Right lobe of liver (tissue), 6 donors: ENCODE measurements at regions not wholly inside any gene's neighbourhood (a gene's known extent, or its start where the extent isn't known, plus 50 kb on each side); places are given as distances from the start of the nearest gene placed in this dataset.
"Not testable (repeated sequence)": the region's sequence is repeated elsewhere in the genome, so short reads cannot be mapped to it uniquely, and the experiment has no call there.

Experiments
- ATAC-seq, 4 donors: fragments of 200-7000 bp; cut with Tn5 transposase; one replicate each; pipeline ENCODE4 v1.9.1; 2020; ENCODE audit warnings: mild to moderate bottlenecking in 4 of 4, moderate library complexity in 4 of 4
- DNase-seq, 3 donors: peaks; one replicate each; pipeline ENCODE4 v3.0.0-alpha.2; 2020
- H3K27ac ChIP-seq, 3 donors: fragments of 200-600 bp; one replicate each; pipeline ENCODE4 v1.8.0; 2022
- H3K27me3 ChIP-seq, 2 donors: fragments of 200-600 bp; one replicate each; pipeline ENCODE4 v1.8.0; 2022
- H3K36me3 ChIP-seq, 4 donors: fragments of 200-600 bp; sonication (generic) in 1 of 4; one replicate each; pipeline versions ENCODE4 v1.5.1 to v1.8.0; 2017 to 2022; ENCODE audit warnings: control low read depth in 1 of 4
- H3K4me1 ChIP-seq, 4 donors: fragments of 200-600 bp; sonication (generic) in 1 of 4; one replicate each; pipeline versions ENCODE4 v1.5.1 to v1.8.0; 2017 to 2022; ENCODE audit warnings: control low read depth in 1 of 4
- H3K4me3 ChIP-seq, 3 donors: fragments of 200-600 bp; one replicate each; pipeline ENCODE4 v1.8.0; 2022
- H3K9me3 ChIP-seq, 4 donors: fragments of 200-600 bp; sonication (generic) in 1 of 4; one replicate each; pipeline versions ENCODE4 v1.5.1 to v1.8.0; 2017 to 2022; ENCODE audit warnings: control low read depth in 1 of 4
- POLR2A ChIP-seq: fragments of 450-650 bp; IDR thresholded peaks from one replicate; pipeline ENCODE4 v1.6.1; 2017; ENCODE audit warnings: antibody characterized with exemption, mild to moderate bottlenecking
- WGBS: methylation state at CpG from one replicate; pipeline ENCODE4 v1.1.6; 2018; ENCODE audit warnings: low coverage, low lambda C conversion rate; ENCODE audit not compliant: insufficient coverage; ENCODE audit errors: missing lambda C conversion rate; 5-methylcytosine and 5-hydroxymethylcytosine counted together
- intact Hi-C, 2 donors: fragments of 100-400 bp; cut with DNase I; formaldehyde crosslinking; loops; one replicate each; pipeline versions ENCODE4 v1.11.2 to v1.14.1; 2022
- TF ChIP-seq, protein P1 (sequence below), 4 donors: fragments of 200-600 bp in 3 of 4; fragments of 450-650 bp in 1 of 4; IDR thresholded peaks; one replicate each; pipeline versions ENCODE4 v1.5.1 to v1.8.0; 2016 to 2022; ENCODE audit warnings: antibody characterized with exemption in 4 of 4, mild to moderate bottlenecking in 2 of 4
- donor health status: DM: no; HTN: yes; CAD: no.
- donor health status: DM: no; HTN: no; CAD: no.
- donor health status: DM: no; HTN: no; CAD: no.
- donor health status: DM: no; HTN: yes; CAD: no.
- donor health status: DM: no; HTN: yes; CAD: no.

DNA sequence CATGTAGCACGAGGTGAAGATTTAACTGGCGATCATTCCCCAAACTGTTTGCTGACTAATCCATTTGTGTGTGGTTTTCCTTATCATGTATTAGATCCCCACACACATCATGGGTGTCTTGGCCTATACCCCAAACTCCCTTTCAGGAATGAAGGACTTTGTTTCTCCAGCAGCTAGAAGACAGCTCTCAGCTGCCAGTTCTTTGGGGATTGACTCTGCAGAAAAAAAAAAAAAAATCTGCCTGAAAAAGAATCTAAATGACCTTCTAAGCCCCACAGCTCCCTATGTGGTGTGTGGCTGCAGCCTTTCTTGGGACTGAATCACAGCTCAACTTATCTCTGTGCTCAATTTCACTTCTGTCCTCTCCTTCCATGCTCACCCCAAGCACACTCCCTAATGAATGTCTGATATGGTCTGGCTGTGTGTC is 256.3 kb upstream of the DUSP10 start:
- intact Hi-C loops, result no loop called here
- no peaks in the 10 kb centered on the region for H3K27me3 ChIP-seq
- H3K9me3 ChIP-seq, result no peaks in the 10 kb centered on the region
- TF ChIP-seq, protein P1, sequence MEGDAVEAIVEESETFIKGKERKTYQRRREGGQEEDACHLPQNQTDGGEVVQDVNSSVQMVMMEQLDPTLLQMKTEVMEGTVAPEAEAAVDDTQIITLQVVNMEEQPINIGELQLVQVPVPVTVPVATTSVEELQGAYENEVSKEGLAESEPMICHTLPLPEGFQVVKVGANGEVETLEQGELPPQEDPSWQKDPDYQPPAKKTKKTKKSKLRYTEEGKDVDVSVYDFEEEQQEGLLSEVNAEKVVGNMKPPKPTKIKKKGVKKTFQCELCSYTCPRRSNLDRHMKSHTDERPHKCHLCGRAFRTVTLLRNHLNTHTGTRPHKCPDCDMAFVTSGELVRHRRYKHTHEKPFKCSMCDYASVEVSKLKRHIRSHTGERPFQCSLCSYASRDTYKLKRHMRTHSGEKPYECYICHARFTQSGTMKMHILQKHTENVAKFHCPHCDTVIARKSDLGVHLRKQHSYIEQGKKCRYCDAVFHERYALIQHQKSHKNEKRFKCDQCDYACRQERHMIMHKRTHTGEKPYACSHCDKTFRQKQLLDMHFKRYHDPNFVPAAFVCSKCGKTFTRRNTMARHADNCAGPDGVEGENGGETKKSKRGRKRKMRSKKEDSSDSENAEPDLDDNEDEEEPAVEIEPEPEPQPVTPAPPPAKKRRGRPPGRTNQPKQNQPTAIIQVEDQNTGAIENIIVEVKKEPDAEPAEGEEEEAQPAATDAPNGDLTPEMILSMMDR (IDR thresholded peaks at IDR 0.05), result no peak
- no peak for TF ChIP-seq POLR2A
- ATAC-seq (no peak), DNase-seq (no peak)
- H3K36me3 ChIP-seq, result no peaks in the 10 kb centered on the region
- 50% methylated on average over 2 of the region's 2 CpGs for WGBS
- no peaks in the 10 kb centered on the region for H3K4me1 ChIP-seq
- no peak overlapping the region for H3K27ac ChIP-seq
- H3K4me3 ChIP-seq, result no peak overlapping the region

DNA sequence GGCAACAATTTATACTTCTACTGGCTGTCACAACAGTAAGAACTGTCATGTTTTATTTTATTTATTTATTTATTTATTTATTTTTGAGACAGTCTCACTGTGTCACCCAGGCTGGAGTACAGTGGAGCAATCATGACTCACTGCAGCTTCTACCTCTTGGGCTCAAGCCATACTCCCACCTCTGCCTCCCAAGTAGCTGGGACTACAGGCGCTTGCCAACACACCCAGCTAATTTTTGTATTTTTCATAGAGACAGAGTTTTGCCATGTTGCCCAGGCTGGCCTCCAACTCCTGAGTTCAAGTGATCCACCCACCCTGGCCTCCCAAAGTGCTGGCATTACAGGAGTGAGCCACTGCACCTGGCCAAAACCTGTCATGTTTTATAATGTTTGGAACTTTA is 255.1 kb upstream of the DUSP10 start:
- H3K4me3 ChIP-seq, DNase-seq, H3K4me1 ChIP-seq, H3K36me3 ChIP-seq, H3K27ac ChIP-seq, intact Hi-C loops, H3K27me3 ChIP-seq, H3K9me3 ChIP-seq: not testable (repeated sequence)
- peak in 1 of 4 donors; percentile 81 for ATAC-seq
- 100% methylated on average over 1 of the region's 1 CpG for WGBS

DNA sequence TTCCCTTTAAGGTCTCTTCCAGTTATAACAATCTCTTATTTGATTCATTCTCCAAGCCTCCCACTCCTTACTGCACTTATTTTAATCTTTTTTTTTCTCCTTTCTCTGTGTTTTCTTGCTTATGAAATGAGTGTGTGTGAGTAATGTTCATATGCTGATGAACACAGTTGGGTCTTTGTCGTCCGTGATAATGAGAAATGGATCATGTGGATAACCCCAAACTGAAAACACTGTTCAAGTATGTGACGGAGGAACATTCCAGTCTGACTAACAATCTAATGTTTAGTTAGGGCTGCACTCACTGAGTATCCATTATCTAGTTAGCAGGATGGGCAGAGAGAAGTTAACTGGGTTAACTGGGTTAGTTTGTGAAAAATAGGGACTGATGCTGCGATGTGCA is 253.1 kb upstream of the DUSP10 start:
- Histone ChIP-seq H3K4me1 (no peaks in the 10 kb centered on the region), H3K36me3 (no peaks in the 10 kb centered on the region), H3K27me3 (no peaks in the 10 kb centered on the region), H3K4me3 (no peak overlapping the region), H3K9me3 (no peaks in the 10 kb centered on the region), H3K27ac (no peak overlapping the region)
- ATAC-seq, result no peak
- TF ChIP-seq, protein P1 (IDR thresholded peaks at IDR 0.05), result no peak
- TF ChIP-seq POLR2A, result no peak
- no peak for DNase-seq
- intact Hi-C loops, result no loop called here
- WGBS, result 60% methylated on average over 4 of the region's 4 CpGs

DNA sequence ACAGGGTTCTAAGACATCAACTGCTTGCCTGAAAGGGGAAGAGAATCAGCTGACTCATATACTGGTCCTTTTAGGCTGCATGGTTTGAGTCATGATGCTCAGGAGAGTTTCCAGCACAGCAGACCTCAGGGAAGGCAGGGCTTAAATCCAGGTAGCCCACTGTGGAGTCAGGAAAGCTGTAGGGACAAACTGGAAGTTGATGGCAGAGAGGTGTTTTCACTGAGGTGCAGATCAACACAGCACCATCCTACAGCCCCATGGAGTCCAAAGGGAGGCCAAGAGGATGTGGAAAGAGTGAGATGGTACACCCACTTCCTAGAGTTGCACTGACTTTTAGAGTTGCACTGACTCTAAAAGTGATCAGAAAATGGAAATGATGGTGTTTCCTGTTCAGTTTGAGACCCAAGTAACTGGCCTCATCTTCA is 252.4 kb upstream of the DUSP10 start:
- intact Hi-C loops, result no loop called here
- TF ChIP-seq, protein P1 (IDR thresholded peaks at IDR 0.05), result no peak
- no peak for TF ChIP-seq POLR2A
- no peak for ATAC-seq

DNA sequence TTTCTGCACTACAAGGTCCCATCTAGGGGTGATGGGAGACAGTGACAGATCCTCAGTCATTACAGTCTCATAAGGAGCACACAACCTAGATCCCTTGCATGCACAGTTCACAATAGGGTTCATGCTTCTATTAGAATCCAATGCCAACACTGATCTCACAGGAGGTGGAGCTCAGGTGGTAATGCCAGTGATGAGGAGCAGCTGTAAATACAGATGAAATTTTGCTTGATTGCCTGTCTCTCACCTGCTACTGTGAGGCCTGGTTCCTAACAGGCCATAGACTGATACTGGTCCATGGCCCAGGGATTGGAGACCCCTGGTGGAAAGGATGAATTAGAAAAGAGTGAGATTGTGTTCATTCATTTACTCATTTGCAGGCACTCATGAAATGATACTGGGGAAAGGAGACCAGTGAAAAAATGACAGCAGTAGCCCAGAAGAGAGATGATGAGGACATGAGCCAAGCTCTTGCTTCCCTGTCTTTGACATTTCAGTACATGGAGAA is 251.6 kb upstream of the DUSP10 start:
- Histone ChIP-seq H3K27ac (no peak overlapping the region), H3K27me3 (no peaks in the 10 kb centered on the region), H3K36me3 (no peaks in the 10 kb centered on the region), H3K9me3 (no peaks in the 10 kb centered on the region), H3K4me1 (no peaks in the 10 kb centered on the region), H3K4me3 (no peak overlapping the region)
- intact Hi-C loops, result no loop called here
- DNase-seq, result no peak
- ATAC-seq, result no peak
- no peak for TF ChIP-seq POLR2A

More for the DNA sequence above, 252.4 kb upstream of the DUSP10 start:
- no peaks in the 10 kb centered on the region for H3K36me3 ChIP-seq
- H3K27me3 ChIP-seq, result no peaks in the 10 kb centered on the region
- H3K4me3 ChIP-seq, result no peak overlapping the region
- H3K9me3 ChIP-seq, result no peaks in the 10 kb centered on the region
- no peaks in the 10 kb centered on the region for H3K4me1 ChIP-seq
- no peak for DNase-seq
- H3K27ac ChIP-seq, result no peak overlapping the region

DNA sequence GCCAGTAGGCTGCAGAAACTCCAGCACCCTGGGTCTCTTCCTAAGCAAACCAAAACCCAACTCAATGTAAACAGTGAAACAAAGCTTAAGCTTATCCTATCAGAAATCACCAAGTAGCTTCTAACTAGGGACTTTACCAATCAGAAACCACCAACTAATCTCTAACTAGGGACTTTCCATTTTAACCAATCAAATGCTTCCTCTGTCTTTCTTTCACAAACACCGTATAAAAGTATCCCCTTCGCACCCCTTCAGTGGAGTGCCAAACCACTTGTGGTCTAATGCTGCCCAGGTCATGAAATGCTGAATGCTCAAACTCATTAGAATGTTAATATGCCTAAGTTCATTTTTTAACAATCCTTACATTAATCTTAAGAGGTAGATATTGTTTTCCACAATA is 250.5 kb upstream of the DUSP10 start:
- intact Hi-C loops, result no loop called here
- 80% methylated on average over 2 of the region's 2 CpGs for WGBS
- H3K27ac ChIP-seq, result no peak overlapping the region
- H3K27me3 ChIP-seq, result no peaks in the 10 kb centered on the region
- TF ChIP-seq POLR2A, result no peak
- TF ChIP-seq, protein P1 (IDR thresholded peaks at IDR 0.05), result no peak
- DNase-seq (no peak), ATAC-seq (no peak)
- no peaks in the 10 kb centered on the region for H3K4me1 ChIP-seq
- H3K4me3 ChIP-seq, result no peak overlapping the region
- H3K9me3 ChIP-seq, result no peaks in the 10 kb centered on the region
- H3K36me3 ChIP-seq, result no peaks in the 10 kb centered on the region
